GM21825 (cell line): ENCODE measurements at regions not wholly inside any gene's neighbourhood (a gene's known extent, or its start where the extent isn't known, plus 50 kb on each side); places are given as distances from the start of the nearest gene placed in this dataset.
"Not testable (repeated sequence)": the region's sequence is repeated elsewhere in the genome, so short reads cannot be mapped to it uniquely, and the experiment has no call there.

Experiments
- ATAC-seq: cut with Tn5 transposase; IDR thresholded peaks from one replicate; pipeline ENCODE4 v1.9.1; 2021; ENCODE audit warnings: mild to moderate bottlenecking, moderate library complexity; ENCODE audit not compliant: unreplicated experiment

GRCh38 chr6:137313928-137314855 lies 95.0 kb upstream of the IFNGR1 start:
- peak; percentile 58 for ATAC-seq

GRCh38 chr6:137313211-137313610 lies 94.0 kb upstream of the IFNGR1 start:
- no peak for ATAC-seq

GRCh38 chr6:137311940-137312339 lies 92.8 kb upstream of the IFNGR1 start:
- no peak for ATAC-seq

GRCh38 chr6:137309078-137309762 lies 90.0 kb upstream of the IFNGR1 start:
- no peak for ATAC-seq

DNA sequence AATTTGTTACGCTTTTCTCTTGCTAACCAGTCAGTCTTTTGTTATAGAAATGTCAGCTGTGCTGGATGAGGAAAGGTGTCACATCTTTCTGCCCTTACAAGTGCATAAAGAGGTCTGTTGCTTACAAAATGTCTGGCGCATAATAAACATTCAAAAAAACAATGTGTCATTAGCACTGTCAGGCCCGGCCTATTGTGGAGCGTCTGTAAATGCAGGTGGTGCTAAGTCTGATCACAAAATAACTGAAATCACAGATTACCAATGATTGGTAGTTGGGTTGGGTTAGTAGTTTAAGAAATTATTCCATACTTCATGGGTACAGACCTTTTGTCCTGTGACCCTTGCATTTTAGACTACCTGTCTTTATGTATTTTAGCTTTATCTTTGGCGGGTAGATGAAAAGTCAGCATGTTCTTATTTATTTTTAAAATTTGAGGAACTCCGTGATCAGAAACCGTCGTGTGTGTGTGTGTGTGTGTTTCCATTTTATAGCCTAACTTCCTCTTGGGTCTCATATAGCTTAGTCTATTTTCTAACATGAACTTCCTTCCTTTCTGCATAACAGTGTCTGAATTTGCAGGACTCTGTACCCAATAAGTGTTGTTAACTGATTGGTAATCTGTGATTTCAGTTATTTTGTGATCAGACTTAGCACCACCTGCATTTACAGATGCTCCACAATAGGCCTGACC lies 88.1 kb upstream of the IFNGR1 start:
- no peak for ATAC-seq

DNA sequence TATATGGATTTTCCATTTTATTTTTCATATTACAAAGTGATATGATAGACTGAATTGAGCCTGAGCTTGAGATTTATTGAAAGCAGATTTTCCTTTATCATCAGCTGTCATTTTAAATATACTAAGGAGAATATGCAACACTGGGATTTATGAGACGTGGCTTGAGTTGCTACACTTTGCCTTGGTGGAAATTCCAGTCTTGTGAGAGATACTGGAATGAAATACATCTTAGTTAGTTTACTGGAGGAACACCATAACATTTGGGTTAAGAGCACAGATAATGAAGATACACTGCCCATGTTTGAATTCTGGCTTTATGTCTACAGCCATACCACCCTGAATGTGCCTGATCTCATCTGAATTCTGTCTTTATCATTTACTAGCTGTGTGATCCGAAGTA lies 86.5 kb upstream of the IFNGR1 start:
- ATAC-seq: no peak

DNA sequence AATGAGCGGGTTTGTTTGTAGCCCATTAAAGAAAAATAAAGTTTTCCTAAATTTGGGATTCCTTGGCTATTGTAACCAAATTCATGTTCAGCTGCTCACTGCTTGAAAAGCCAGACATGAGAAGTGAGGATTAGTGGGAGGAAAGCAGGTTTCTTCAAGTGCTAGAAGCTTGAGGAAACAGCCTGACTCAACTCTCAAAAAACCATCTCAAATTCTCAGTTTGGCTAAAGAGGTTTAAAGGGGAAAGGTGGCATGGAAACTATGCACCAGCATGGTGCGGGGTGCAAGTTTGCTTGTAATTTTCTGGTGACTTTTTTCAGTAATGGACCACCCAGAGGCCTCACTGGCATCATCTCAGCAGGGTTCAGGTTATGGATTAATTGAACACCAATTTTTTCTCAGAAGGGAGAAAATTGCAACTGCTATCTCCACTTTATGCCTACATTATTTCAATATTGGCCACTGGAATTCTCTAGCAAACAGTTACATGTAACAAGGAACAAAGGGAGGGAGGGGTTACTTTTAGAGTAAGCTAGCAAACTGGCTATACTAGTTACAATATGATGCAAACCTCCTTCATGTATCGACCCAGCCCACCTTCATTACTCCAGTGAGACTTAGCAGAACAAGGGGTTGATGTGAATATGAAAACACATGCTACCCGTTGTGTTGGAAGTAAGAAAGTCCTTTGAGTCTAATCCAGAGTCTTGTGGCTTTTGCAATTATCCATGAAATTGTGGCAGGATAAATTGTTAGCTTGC lies 85.0 kb upstream of the IFNGR1 start:
- ATAC-seq: no peak

GRCh38 chr6:137303441-137303840 lies 84.3 kb upstream of the IFNGR1 start:
- no peak for ATAC-seq

DNA sequence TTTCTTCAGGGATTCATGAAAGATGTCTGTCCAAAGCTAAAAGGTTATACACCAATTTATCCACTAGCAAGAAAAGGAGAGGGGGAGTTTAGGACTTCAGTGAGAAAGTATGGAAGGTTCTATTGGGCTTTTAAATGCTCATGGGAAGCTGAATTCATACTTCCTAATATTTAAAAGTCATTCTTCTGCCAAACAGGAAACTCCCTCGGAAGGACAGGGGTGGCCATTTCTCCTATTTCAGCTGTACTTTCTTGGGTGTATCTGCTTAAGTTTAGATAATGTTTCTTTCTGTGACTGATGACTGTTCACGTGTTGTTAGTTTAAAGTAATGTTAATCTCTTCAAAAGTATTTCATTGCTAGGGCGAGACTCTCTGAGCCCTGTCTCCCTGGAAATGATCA lies 80.5 kb upstream of the IFNGR1 start:
- no peak for ATAC-seq

- ATAC-seq: no peak
Measured at GRCh38 chr6:137297887-137298286, 78.7 kb upstream of the IFNGR1 start.

- ATAC-seq: not testable (repeated sequence)
Measured at GRCh38 chr6:137292326-137292725, 73.1 kb upstream of the IFNGR1 start.

DNA sequence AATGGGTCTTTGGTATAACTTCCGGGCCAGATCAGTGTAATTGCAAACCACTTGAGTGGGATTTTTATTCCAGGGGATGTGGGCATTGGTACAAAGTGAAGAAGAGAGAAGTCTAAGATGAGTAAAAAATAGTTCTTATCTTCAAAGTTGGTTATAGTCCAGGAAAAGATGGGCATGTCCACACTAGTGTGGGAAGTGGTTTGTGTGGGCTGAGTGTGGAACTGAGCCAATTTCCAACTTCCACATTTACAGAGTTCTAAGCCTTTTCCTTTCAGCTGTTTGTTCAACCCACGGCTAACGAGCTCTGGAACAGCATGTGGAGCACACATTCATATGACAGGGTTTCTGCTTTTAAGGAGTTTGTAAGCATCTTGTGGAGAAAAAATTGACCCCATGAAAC lies 72.3 kb upstream of the IFNGR1 start:
- no peak for ATAC-seq

DNA sequence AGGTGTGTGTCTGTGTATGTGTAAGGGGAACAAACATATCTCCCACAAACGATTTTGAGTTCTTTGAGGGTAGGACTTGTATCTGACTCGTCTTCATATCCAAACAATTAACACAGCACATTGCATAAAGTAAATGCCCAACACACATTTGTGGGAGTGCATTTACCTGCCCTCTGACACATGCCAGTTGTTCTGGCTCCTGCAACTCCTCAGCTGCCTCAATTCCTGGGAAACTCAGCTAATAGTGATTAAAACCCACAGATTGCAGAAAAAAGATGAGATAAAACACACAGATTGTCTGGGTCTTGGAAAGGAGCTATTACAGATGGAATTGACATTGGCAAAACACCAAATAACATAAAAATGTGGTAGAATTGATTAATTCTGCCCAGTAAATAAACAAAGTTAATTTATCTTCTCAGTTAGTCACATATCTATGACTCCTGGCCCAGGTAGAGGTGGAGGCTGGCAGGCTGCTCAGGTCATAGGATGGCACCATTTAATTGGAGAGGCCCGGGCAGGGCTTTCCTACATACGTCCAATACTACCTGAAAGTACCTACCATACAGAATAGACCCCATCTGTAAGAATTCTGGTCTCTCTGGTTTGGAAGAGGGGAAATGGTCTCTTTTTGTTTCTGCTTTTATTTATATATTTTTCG lies 71.5 kb upstream of the IFNGR1 start:
- no peak for ATAC-seq

DNA sequence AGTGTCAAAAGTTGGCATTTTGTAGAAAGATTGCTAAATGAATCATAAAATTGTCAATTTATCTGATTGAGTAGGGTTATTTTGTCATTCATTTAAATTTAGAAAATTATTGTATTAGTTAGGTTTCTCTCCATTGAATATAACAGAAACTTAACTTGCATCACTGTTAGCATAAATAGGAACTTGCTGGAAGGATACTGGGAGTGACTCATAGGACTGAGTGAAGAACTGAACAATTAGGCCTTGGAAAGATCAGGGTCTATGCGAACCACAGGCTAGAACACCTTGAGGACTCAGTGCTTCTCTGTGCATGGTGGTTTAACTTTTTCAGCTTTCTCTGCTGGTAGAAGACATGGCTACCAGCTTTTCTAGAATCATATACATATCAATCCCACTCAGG lies 67.7 kb upstream of the IFNGR1 start:
- no peak for ATAC-seq

GRCh38 chr6:137286368-137286767 lies 67.2 kb upstream of the IFNGR1 start:
- no peak for ATAC-seq

GRCh38 chr6:137284811-137285110 lies 65.6 kb upstream of the IFNGR1 start:
- no peak for ATAC-seq

DNA sequence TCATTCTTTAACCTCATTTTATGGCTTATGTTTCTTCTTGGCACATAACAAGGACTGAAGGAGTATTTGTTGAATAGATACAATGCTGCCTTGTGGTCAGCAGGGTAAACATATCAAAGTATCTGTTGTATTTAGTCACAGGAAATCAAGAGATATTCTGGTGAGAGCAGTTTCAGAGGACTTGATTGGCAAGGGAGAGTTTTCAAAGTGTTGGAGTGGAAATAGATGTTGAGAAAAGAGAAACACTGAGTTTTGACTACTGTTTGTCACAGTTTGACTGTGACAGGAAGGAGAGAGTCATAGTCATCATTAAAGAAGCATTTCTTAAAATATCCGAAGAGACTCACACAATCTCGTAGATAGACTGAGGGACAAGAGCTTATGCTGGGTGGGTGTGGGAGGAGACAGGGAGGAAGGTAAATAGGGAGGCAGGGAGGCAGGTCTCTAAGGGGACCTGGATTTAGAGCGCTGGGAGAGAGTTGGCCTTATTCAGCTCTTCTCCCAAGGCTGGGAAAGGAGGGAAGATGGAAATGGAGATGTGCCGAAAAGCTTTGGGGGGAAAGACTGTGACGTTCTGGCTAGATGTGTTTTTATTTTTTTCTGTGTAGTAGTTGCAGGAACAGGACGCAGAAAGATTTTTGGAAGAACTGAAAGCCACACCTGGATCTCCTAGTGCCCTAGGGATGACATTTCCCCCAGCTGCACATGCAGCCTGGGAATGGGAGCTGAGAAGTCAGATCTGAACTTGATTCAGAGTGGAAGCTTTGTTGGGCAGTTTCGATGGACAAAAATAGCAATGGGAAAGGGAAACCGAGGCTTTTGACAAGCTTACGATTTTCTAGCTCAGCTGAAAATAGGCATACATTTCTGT lies 65.0 kb upstream of the IFNGR1 start:
- ATAC-seq: peak; percentile 72

DNA sequence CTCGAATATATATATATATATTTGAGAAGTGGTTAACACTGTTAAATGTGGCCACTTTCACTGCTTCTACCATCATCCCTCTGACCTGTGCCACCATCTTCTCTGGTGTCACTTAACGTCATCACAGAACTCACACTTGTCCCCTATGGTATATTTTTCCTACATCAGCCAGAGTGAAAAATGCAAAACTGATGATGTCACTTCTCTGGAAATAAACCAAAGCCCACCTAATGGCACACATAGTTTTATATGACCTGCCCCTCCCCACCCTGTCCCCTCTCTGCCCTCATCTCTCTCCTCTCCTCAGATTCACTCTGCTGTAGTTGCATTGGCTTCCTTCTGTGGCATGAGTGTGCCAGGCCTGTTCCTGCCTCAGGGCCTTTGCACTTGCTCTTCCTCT lies 63.9 kb upstream of the IFNGR1 start:
- no peak for ATAC-seq

DNA sequence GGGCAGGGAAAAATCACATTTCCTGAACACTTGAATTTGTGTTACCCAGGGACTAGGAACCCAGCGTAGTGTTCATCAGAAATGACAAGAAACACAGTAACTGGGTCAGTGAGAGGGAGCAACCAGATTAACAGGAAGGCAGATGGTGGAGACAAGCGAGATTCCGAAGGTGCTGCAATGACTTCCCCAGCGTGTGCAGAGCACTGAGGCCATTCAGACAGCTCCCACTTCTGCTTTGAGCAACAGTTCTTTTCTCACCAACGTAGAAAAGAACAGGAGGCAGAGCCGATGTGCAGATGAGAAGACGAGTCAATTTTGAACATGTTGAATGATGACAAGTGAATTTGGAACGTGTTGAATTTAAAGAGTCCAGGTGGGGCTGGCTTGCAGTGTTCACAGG lies 63.1 kb upstream of the IFNGR1 start:
- ATAC-seq: no peak

DNA sequence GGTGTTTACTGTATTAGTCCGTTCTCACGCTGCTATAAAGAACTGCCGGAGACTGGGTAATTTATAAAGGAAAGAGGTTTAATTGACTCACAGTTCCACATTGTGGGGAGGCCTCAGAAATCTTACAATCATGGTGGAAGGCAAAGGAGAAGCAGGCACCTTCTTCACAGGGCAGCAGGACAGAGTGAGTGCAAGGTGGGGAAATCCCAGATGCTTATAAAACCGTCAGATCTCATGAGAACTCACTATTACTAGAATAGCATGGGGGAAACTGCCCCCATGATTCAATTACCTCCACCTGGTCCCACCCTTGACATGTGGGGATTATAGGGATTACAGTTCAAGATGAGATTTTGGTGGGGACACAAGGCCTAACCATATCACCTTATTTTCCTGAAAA lies 60.1 kb upstream of the IFNGR1 start:
- ATAC-seq: not testable (repeated sequence)
